ENCODE measurements at regions not wholly inside any gene's neighbourhood (a gene's known extent, or its start where the extent isn't known, plus 50 kb on each side); places are given as distances from the start of the nearest gene placed in this dataset.
"Not testable (repeated sequence)": the region's sequence is repeated elsewhere in the genome, so short reads cannot be mapped to it uniquely, and the experiment has no call there.

GRCh38 chr5:52077941-52078815 lies 694.9 kb downstream of the ISL1 start:
- no peaks in the 10 kb centered on the region for H3K4me1 ChIP-seq

DNA sequence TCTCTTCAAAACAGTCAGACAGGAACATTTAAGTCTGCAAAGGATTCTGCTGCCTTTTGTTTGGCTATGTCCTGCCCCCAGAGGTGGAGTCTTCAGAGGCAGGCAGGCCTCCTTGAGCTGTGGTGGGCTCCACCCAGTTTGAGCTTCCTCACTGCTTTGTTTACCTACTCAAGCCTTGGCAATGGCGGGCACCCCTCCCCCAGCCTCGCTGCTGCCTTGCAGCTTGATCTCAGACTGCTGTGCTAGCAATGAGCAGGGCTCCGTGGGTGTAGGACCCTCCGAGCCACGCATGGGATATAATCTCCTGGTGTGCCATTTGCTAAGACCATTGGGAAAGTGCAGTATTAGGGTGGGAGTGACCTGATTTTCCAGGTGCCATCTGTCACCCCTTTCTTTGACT lies 685.4 kb upstream of the ITGA1 start:
- intact Hi-C loops (cut with DNase I) = not testable (repeated sequence)

More at GRCh38 chr5:52077941-52078815, 694.9 kb downstream of the ISL1 start:
- no peaks in the 10 kb centered on the region for H3K36me3 ChIP-seq
- intact Hi-C loops (cut with DNase I) = no loop called here
- H3K9me3 ChIP-seq = no peaks in the 10 kb centered on the region
- TF ChIP-seq CTCF (IDR thresholded peaks at IDR 0.05) = no peak
- no peak for TF ChIP-seq POLR2A (IDR thresholded peaks at IDR 0.05)
- no peak for TF ChIP-seq POLR2AphosphoS5 (IDR thresholded peaks at IDR 0.05; ENCODE audit: insufficient read depth in 1 of 2, low read depth in 1 of 2)
- H3K27me3 ChIP-seq = no peaks in the 10 kb centered on the region
- no peak overlapping the region for H3K27ac ChIP-seq
- no peak overlapping the region for H3K4me3 ChIP-seq
- no peak for DNase-seq (ENCODE audit: extremely low spot score in 2 of 2)

DNA sequence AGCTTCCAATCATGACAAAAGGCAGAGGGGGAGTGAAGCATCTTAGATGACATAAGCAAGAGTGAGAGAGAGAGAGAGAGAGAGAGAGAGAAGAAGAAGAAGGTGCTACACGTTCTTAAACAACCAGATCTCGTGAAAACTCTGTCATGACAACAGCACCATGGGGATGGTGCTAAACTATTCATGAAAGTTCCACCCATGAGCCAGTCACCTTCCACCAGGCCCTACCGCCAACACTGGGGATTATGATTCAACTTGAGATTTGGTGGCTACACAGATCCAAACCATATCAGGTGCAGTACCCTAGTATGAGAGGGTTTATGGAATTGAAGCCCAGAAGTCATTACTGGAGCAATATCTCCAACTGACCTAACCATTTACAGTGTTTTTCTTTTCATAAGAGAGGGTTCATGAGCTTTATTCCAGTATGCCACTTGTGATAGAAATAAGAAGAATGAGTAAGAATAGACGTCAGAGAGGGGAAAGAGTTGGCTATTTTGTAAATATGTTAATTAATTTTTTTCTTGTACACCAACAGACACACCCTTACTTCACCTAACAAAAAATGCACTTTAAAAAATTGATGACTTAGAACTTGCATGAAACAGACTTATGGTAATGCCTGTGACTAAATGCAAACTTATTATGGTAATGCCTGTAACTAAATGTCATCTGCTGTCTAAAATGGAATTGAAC lies 680.4 kb upstream of the ITGA1 start:
- Histone ChIP-seq H3K4me3 (no peak overlapping the region), H3K36me3 (no peaks in the 10 kb centered on the region), H3K9me3 (no peaks in the 10 kb centered on the region), H3K27ac (no peak overlapping the region), H3K27me3 (no peaks in the 10 kb centered on the region), H3K4me1 (no peaks in the 10 kb centered on the region)
- no peak for DNase-seq (ENCODE audit: extremely low spot score in 2 of 2)
- no peak for TF ChIP-seq CTCF (IDR thresholded peaks at IDR 0.05)
- TF ChIP-seq POLR2A (IDR thresholded peaks at IDR 0.05) = no peak
- no peak for TF ChIP-seq POLR2AphosphoS5 (IDR thresholded peaks at IDR 0.05; ENCODE audit: insufficient read depth in 1 of 2, low read depth in 1 of 2)
- intact Hi-C loops (cut with DNase I) = no loop called here

More for the DNA sequence above, 685.4 kb upstream of the ITGA1 start:
- not testable (repeated sequence) for H3K4me1 ChIP-seq; H3K4me3 ChIP-seq; H3K27me3 ChIP-seq; H3K9me3 ChIP-seq; H3K36me3 ChIP-seq; DNase-seq (ENCODE audit: extremely low spot score in 2 of 2); H3K27ac ChIP-seq

GRCh38 chr5:52119768-52120167 lies 667.9 kb upstream of the ITGA1 start:
- TF ChIP-seq CTCF (IDR thresholded peaks at IDR 0.05) = no peak
- TF ChIP-seq POLR2A (IDR thresholded peaks at IDR 0.05) = no peak
- TF ChIP-seq POLR2AphosphoS5 (IDR thresholded peaks at IDR 0.05; ENCODE audit: insufficient read depth in 1 of 2, low read depth in 1 of 2) = no peak
- no peaks in the 10 kb centered on the region for H3K4me1 ChIP-seq
- H3K27ac ChIP-seq = no peak overlapping the region
- intact Hi-C loops (cut with DNase I) = no loop called here
- no peaks in the 10 kb centered on the region for H3K9me3 ChIP-seq
- H3K27me3 ChIP-seq = no peaks in the 10 kb centered on the region
- no peak for DNase-seq (ENCODE audit: extremely low spot score in 2 of 2)
- no peaks in the 10 kb centered on the region for H3K36me3 ChIP-seq
- no peak overlapping the region for H3K4me3 ChIP-seq

DNA sequence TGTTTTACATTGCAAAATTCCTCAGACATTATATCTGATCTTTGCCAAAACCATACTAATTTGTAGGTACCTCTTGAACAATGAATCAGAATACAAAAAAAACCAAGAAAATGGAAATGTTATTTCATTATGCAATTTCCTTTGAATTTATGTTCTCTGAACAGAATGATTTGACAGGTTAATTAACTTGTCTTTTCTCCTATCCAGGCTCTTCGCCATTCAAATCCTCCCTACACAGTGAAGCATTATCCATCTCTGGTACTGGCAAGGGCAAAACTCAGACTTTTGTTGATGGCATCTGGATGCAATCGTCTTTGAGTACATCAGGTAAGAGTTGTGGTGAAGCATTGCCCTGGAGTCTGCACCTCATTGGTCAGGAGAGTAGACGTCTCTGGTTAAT lies 655.7 kb upstream of the ITGA1 start:
- TF ChIP-seq POLR2AphosphoS5 (IDR thresholded peaks at IDR 0.05; ENCODE audit: insufficient read depth in 1 of 2, low read depth in 1 of 2) (no peak), POLR2A (IDR thresholded peaks at IDR 0.05) (no peak), CTCF (IDR thresholded peaks at IDR 0.05) (no peak)
- H3K27me3 ChIP-seq = no peaks in the 10 kb centered on the region
- H3K4me1 ChIP-seq = no peaks in the 10 kb centered on the region
- DNase-seq (ENCODE audit: extremely low spot score in 2 of 2) = no peak
- H3K36me3 ChIP-seq = no peaks in the 10 kb centered on the region
- intact Hi-C loops (cut with DNase I) = no loop called here
- H3K27ac ChIP-seq = no peak overlapping the region
- H3K9me3 ChIP-seq = no peaks in the 10 kb centered on the region
- no peak overlapping the region for H3K4me3 ChIP-seq

Data from vagina (tissue), 2 donors.